Muscle layer of duodenum (tissue), 2 donors: ENCODE measurements at regions not wholly inside any gene's neighbourhood (a gene's known extent, or its start where the extent isn't known, plus 50 kb on each side); places are given as distances from the start of the nearest gene placed in this dataset.

ENCODE experiments used
- H3K27ac ChIP-seq: one replicate; pipeline ENCODE4 v1.7.0; 2013; ENCODE audit warnings: mild to moderate bottlenecking, low read length
- H3K27me3 ChIP-seq: one replicate; pipeline ENCODE4 v1.7.0; 2013; ENCODE audit warnings: low read depth, mild to moderate bottlenecking, control low read depth, low read length
- H3K36me3 ChIP-seq, 2 donors: one replicate each; pipeline ENCODE4 v1.7.0; 2013; ENCODE audit warnings: low read length in 2 of 2, control low read depth in 1 of 2, mild to moderate bottlenecking in 1 of 2; ENCODE audit not compliant: insufficient read depth in 2 of 2, control insufficient read depth in 1 of 2
- H3K4me1 ChIP-seq, 2 donors: one replicate each; pipeline ENCODE4 v1.7.0; 2013; ENCODE audit warnings: low read length in 2 of 2, mild to moderate bottlenecking in 2 of 2, control low read depth in 1 of 2, moderate library complexity in 1 of 2; ENCODE audit not compliant: insufficient read depth in 2 of 2, control insufficient read depth in 1 of 2
- H3K4me3 ChIP-seq, 2 donors: one replicate each; pipeline ENCODE4 v1.7.0; 2013; ENCODE audit warnings: low read length in 2 of 2, low read depth in 1 of 2, mild to moderate bottlenecking in 1 of 2
- H3K9me3 ChIP-seq, 2 donors: one replicate each; pipeline ENCODE4 v1.7.0; 2013; ENCODE audit warnings: low read length in 2 of 2, control low read depth in 1 of 2, mild to moderate bottlenecking in 1 of 2; ENCODE audit not compliant: control insufficient read depth in 1 of 2
- donor health status: healthy.

GRCh38 chr9:115969096-115969495 lies 184.5 kb upstream of the PAPPA start:
- H3K27ac ChIP-seq, result no peak overlapping the region
- H3K4me1 ChIP-seq, result no peaks in the 10 kb centered on the region
- no peaks in the 10 kb centered on the region for H3K36me3 ChIP-seq
- H3K27me3 ChIP-seq, result no peaks in the 10 kb centered on the region
- H3K9me3 ChIP-seq, result no peaks in the 10 kb centered on the region
- H3K4me3 ChIP-seq, result no peak overlapping the region

GRCh38 chr9:115972362-115972761 lies 181.2 kb upstream of the PAPPA start:
- Histone ChIP-seq H3K27me3 (no peaks in the 10 kb centered on the region), H3K36me3 (no peaks in the 10 kb centered on the region), H3K4me3 (no peak overlapping the region), H3K27ac (no peak overlapping the region), H3K9me3 (no peaks in the 10 kb centered on the region), H3K4me1 (no peaks in the 10 kb centered on the region)

GRCh38 chr9:115972843-115973595 lies 180.6 kb upstream of the PAPPA start:
- Histone ChIP-seq H3K4me1 (no peaks in the 10 kb centered on the region), H3K36me3 (no peaks in the 10 kb centered on the region), H3K9me3 (no peaks in the 10 kb centered on the region), H3K4me3 (no peak overlapping the region), H3K27ac (no peak overlapping the region), H3K27me3 (no peaks in the 10 kb centered on the region)

GRCh38 chr9:115976781-115977180 lies 176.8 kb upstream of the PAPPA start:
- Histone ChIP-seq H3K27me3 (no peaks in the 10 kb centered on the region), H3K36me3 (no peaks in the 10 kb centered on the region), H3K9me3 (no peaks in the 10 kb centered on the region), H3K4me3 (no peak overlapping the region), H3K27ac (no peak overlapping the region), H3K4me1 (no peaks in the 10 kb centered on the region)

- H3K36me3 ChIP-seq, result no peaks in the 10 kb centered on the region
- no peaks in the 10 kb centered on the region for H3K4me1 ChIP-seq
- H3K4me3 ChIP-seq, result no peak overlapping the region
- H3K27me3 ChIP-seq, result no peaks in the 10 kb centered on the region
- H3K27ac ChIP-seq, result no peak overlapping the region
- no peaks in the 10 kb centered on the region for H3K9me3 ChIP-seq
Measured at GRCh38 chr9:115978091-115978490, 175.5 kb upstream of the PAPPA start.

- Histone ChIP-seq H3K27me3 (no peaks in the 10 kb centered on the region), H3K27ac (no peak overlapping the region), H3K4me1 (no peaks in the 10 kb centered on the region), H3K4me3 (no peak overlapping the region), H3K9me3 (no peaks in the 10 kb centered on the region), H3K36me3 (no peaks in the 10 kb centered on the region)
Measured at GRCh38 chr9:115978659-115979096, 174.9 kb upstream of the PAPPA start.

GRCh38 chr9:115980054-115980453 lies 173.5 kb upstream of the PAPPA start:
- H3K27ac ChIP-seq, result no peak overlapping the region
- H3K27me3 ChIP-seq, result no peaks in the 10 kb centered on the region
- H3K9me3 ChIP-seq, result no peaks in the 10 kb centered on the region
- H3K4me1 ChIP-seq, result no peaks in the 10 kb centered on the region
- H3K4me3 ChIP-seq, result no peak overlapping the region
- H3K36me3 ChIP-seq, result no peaks in the 10 kb centered on the region

- no peaks in the 10 kb centered on the region for H3K4me1 ChIP-seq
Measured at GRCh38 chr9:115980502-115980901, 173.1 kb upstream of the PAPPA start.

GRCh38 chr9:115980976-115981375 lies 172.6 kb upstream of the PAPPA start:
- no peak overlapping the region for H3K4me3 ChIP-seq
- no peaks in the 10 kb centered on the region for H3K4me1 ChIP-seq
- H3K36me3 ChIP-seq, result no peaks in the 10 kb centered on the region
- H3K27ac ChIP-seq, result no peak overlapping the region
- no peaks in the 10 kb centered on the region for H3K27me3 ChIP-seq
- no peaks in the 10 kb centered on the region for H3K9me3 ChIP-seq

More at GRCh38 chr9:115980502-115980901, 173.1 kb upstream of the PAPPA start:
- Histone ChIP-seq H3K27me3 (no peaks in the 10 kb centered on the region), H3K9me3 (no peaks in the 10 kb centered on the region), H3K27ac (no peak overlapping the region), H3K36me3 (no peaks in the 10 kb centered on the region), H3K4me3 (no peak overlapping the region)

- no peaks in the 10 kb centered on the region for H3K9me3 ChIP-seq
- H3K4me1 ChIP-seq, result no peaks in the 10 kb centered on the region
- H3K4me3 ChIP-seq, result no peak overlapping the region
- no peaks in the 10 kb centered on the region for H3K36me3 ChIP-seq
- no peaks in the 10 kb centered on the region for H3K27me3 ChIP-seq
- no peak overlapping the region for H3K27ac ChIP-seq
Measured at GRCh38 chr9:115983366-115983765, 170.2 kb upstream of the PAPPA start.

- no peaks in the 10 kb centered on the region for H3K27me3 ChIP-seq
- no peaks in the 10 kb centered on the region for H3K9me3 ChIP-seq
- H3K27ac ChIP-seq, result no peak overlapping the region
- no peak overlapping the region for H3K4me3 ChIP-seq
- H3K4me1 ChIP-seq, result no peaks in the 10 kb centered on the region
- H3K36me3 ChIP-seq, result no peaks in the 10 kb centered on the region
Measured at GRCh38 chr9:115985657-115986056, 167.9 kb upstream of the PAPPA start.

- Histone ChIP-seq H3K27ac (no peak overlapping the region), H3K27me3 (no peaks in the 10 kb centered on the region), H3K4me3 (no peak overlapping the region), H3K36me3 (no peaks in the 10 kb centered on the region), H3K9me3 (no peaks in the 10 kb centered on the region), H3K4me1 (no peaks in the 10 kb centered on the region)
Measured at GRCh38 chr9:115986508-115986907, 167.1 kb upstream of the PAPPA start.
